ENCODE measurements at regions not wholly inside any gene's neighbourhood (a gene's known extent, or its start where the extent isn't known, plus 50 kb on each side); places are given as distances from the start of the nearest gene placed in this dataset.
"Not testable (repeated sequence)": the region's sequence is repeated elsewhere in the genome, so short reads cannot be mapped to it uniquely, and the experiment has no call there.

DNA sequence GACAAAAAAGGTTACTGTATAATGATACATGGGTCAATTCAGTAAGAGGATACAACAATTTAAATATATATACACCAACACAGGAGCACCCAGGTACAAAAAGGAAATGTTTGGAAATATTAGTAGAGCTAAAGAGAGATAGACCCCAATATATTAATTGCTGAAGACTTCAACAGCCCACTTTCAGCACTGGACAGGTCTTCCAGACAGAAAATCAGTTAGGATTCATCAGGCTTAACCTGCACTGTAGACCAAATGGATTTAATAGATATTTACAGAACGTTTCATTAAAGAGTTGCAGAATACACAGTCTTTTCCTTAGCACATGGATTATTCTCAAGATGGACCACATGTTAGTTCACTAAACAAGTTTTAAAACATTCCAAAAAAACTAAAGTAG is 845.9 kb upstream of the GBE1 start:
- H3K36me3 Mint-ChIP-seq: no peaks in the 10 kb centered on the region
- H3K4me3 Mint-ChIP-seq: no peak overlapping the region
- peaks cover 2 to 17% (median 12%) of the 10 kb centered on the region in 3 donors for H3K9me3 Mint-ChIP-seq
- no peaks in the 10 kb centered on the region for H3K27me3 Mint-ChIP-seq
- H3K27ac Mint-ChIP-seq: no peak overlapping the region
- no peaks in the 10 kb centered on the region for H3K4me1 Mint-ChIP-seq

DNA sequence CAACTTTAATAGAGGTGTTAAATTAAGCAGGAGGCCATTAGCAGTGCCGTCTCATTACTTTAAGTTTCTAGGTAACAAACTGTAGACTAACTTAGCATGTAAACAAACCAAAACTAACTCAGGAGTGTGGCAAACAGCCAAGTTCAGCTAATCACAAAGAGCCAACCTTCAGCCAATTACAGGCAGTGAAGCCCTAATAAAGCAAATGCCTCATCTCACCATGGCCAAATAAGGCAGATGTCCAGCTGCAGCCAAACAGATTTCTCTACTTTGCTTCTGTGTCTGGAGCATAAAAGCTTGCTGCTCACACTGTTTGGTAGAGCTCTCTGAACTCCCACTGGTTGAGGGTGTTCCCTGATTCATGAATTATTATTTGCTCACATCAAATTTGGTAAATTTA is 835.4 kb upstream of the GBE1 start:
- H3K27me3 Mint-ChIP-seq: no peaks in the 10 kb centered on the region
- H3K36me3 Mint-ChIP-seq: no peaks in the 10 kb centered on the region
- H3K27ac Mint-ChIP-seq: no peak overlapping the region
- H3K4me3 Mint-ChIP-seq: no peak overlapping the region
- H3K4me1 Mint-ChIP-seq: no peaks in the 10 kb centered on the region
- H3K9me3 Mint-ChIP-seq: peaks cover 2 to 16% (median 10%) of the 10 kb centered on the region in 3 donors

DNA sequence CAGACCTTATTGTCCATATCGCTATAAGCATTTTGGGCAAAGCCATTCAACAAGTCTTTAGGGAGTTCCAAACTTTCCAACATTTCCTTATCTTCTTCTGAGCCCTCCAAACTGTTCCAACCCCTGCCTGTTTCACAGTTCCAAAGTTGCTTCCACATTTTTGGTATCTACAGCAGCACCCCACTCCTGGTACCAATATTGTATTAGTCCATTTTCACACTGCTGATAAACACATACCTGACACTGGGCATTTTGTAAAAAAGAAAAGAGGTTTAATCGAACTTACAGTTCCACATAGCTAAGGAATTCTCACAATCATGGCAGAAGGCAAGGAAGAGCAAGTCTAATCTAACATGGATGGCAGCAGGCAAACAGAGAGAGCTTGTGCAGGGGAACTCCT is 834.1 kb upstream of the GBE1 start:
- H3K9me3 Mint-ChIP-seq: peaks cover 0 to 16% (median 8%) of the 10 kb centered on the region in 3 donors
- no peak overlapping the region for H3K4me3 Mint-ChIP-seq
- H3K36me3 Mint-ChIP-seq: no peaks in the 10 kb centered on the region
- H3K27me3 Mint-ChIP-seq: no peaks in the 10 kb centered on the region
- H3K4me1 Mint-ChIP-seq: no peaks in the 10 kb centered on the region
- H3K27ac Mint-ChIP-seq: no peak overlapping the region

DNA sequence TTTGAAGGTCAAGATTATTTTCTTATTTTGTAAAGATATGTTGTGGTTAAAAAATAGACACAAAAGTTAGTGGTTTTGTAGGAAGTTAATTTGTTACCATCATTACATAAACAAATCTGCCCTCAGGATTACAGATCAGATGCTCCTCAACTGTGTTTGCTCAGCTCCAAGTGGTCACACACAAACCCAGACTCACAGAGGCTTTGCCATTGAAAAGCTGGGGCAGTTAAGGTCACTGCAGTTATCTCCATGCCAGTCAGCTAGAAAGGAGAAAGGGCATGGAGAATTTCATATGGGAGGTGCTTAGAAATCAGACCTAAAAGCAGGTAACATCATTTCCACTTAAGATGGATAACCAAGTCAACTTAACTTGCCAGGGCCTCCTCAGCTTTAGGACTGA is 825.7 kb upstream of the GBE1 start:
- Mint-ChIP-seq H3K4me3 (no peak overlapping the region), H3K9me3 (peaks cover 2 to 8% (median 6%) of the 10 kb centered on the region in 3 donors), H3K4me1 (no peaks in the 10 kb centered on the region), H3K27ac (no peak overlapping the region), H3K27me3 (no peaks in the 10 kb centered on the region), H3K36me3 (no peaks in the 10 kb centered on the region)

DNA sequence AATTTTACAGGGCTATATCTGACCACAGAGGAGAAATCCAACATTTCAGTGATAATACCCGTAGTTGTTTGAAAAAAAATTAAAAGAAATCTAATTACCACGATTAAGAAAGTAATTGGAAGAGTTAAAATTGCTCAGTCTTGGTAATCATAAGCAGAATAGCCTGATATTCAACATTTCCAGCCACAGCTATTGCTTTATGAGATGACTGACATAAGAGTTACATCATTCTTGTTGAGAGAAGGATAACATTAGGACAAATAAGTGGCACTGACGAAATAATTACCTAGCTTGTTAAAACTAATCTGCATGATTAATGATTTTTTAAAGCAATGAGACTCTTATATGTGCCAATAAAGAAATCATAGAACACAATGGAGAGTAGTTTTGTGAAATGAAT is 825.0 kb upstream of the GBE1 start:
- Mint-ChIP-seq H3K27ac (no peak overlapping the region), H3K36me3 (no peaks in the 10 kb centered on the region), H3K4me1 (no peaks in the 10 kb centered on the region), H3K27me3 (no peaks in the 10 kb centered on the region), H3K9me3 (peaks cover 2 to 6% (median 5%) of the 10 kb centered on the region in 3 donors), H3K4me3 (no peak overlapping the region)

DNA sequence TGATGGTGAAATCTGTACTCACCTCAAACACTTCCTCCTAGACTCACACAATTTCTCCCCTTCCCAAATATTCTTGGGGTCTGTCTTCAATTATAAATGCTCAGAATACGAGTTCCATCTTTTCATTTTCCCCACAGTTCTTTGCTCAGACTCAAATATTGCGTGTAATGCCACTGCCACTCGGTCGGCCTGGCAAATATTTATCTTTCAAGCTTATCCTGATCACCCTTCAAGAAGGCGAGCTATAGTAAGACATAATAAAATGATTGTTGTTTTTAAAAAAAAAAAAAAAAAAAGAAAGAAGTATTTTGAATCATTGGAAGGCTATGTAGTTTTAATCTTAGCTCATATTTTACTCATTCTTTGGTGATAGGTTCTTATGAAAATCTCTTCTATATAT is 824.6 kb upstream of the GBE1 start:
- not testable (repeated sequence) for H3K4me1 Mint-ChIP-seq, H3K27me3 Mint-ChIP-seq, H3K9me3 Mint-ChIP-seq, H3K27ac Mint-ChIP-seq, H3K36me3 Mint-ChIP-seq, H3K4me3 Mint-ChIP-seq

DNA sequence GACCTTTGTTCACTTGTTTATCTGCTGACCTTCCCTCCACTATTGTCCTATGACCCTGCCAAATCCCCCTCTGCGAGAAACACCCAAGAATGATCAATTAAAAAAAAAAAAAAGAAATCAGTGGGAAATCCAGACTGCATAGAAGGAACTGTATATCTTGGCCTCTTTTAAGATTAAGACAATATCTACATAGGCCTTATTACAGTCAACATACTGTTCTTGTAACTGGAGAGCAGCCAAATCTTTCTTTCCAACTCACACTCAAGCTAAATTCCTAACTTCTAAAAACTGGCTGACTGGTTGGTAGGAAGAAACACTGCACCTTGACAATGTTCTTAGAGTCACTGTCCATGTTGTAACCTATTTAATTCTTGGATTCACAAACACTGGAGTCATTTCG is 824.1 kb upstream of the GBE1 start:
- H3K4me3 Mint-ChIP-seq, H3K27ac Mint-ChIP-seq, H3K36me3 Mint-ChIP-seq, H3K4me1 Mint-ChIP-seq, H3K27me3 Mint-ChIP-seq, H3K9me3 Mint-ChIP-seq: not testable (repeated sequence)

DNA sequence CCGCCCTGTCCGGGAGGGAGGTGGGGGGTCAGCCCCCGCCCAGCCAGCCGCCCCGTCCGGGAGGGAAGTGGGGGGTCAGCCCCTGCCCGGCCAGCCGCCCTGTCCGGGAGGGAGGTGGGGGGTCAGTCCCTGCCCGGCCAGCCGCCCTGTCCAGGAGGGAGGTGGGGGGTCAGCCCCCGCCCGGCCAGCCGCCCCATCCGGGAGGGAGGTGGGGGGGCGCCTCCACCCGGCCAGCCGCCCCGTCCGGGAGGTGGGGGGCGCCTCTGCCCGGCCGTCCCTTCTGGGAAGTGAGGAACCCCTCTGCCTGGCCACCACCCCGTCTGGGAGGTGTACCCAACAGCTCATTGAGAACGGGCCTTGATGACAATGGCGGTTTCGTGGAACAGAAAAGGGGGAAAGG is 823.4 kb upstream of the GBE1 start:
- not testable (repeated sequence) for H3K27ac Mint-ChIP-seq, H3K27me3 Mint-ChIP-seq, H3K36me3 Mint-ChIP-seq, H3K4me3 Mint-ChIP-seq, H3K4me1 Mint-ChIP-seq, H3K9me3 Mint-ChIP-seq

DNA sequence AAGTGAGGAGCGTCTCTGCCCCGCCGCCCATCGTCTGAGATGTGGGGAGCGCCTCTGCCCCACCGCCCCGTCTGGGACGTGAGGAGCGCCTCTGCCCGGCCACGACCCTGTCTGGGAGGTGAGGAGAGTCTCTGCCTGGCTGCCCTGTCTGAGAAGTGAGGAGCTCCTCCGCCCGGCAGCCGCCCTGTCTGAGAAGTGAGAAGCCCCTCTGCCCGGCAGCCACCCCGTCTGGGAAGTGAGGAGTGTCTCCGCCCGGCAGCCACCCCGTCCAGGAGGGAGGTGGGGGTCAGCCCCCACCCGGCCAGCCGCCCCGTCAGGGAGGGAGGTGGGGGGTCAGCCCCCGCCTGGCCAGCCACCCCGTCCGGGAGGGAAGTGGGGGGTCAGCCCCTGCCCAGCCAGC is 823.0 kb upstream of the GBE1 start:
- not testable (repeated sequence) for H3K4me1 Mint-ChIP-seq, H3K27ac Mint-ChIP-seq, H3K36me3 Mint-ChIP-seq, H3K4me3 Mint-ChIP-seq, H3K9me3 Mint-ChIP-seq, H3K27me3 Mint-ChIP-seq

DNA sequence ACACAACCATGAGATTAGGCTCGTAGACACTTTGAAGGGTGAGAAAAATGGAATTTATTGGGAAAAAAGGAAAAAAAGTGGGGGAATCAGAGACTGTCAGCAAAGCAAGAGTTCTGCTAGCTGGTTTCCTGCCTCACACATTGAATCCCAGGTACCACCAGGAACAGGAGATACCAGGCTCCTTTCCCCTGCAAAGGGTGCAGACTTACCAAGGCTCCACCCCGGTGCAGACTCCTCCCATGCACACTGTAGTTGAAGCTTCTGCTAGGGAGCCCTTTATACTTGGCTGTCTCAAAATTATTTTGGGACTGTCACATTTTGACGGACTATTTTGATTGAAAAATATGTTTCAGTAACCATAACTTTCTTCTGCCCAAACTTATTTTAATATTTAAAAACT is 819.9 kb upstream of the GBE1 start:
- H3K9me3 Mint-ChIP-seq: peaks cover 2 to 4% (median 2%) of the 10 kb centered on the region in 3 donors
- no peak overlapping the region for H3K4me3 Mint-ChIP-seq
- no peaks in the 10 kb centered on the region for H3K36me3 Mint-ChIP-seq
- H3K27me3 Mint-ChIP-seq: no peaks in the 10 kb centered on the region
- no peak overlapping the region for H3K27ac Mint-ChIP-seq
- H3K4me1 Mint-ChIP-seq: no peaks in the 10 kb centered on the region

DNA sequence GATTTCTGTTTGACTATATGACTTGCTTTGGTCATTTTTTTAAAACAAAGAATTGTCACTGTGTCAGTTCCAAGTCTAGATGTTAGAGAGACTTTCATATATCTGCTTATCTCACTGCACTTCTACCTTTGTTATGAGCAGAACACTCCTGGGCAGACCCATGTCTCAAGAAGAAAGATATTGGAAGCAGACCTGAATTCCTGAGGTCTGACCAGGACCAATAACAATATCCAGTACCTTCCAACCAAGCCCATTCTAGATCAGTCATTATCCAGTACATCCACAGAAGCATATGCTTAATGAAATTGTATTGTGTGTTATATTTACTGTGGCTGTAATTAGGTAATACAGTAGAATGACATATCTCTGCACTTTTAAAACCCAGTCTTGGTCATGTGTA is 811.3 kb upstream of the GBE1 start:
- Mint-ChIP-seq H3K27ac (no peak overlapping the region), H3K36me3 (no peaks in the 10 kb centered on the region), H3K9me3 (peaks cover 1 to 5% (median 2%) of the 10 kb centered on the region in 3 donors), H3K4me1 (no peaks in the 10 kb centered on the region), H3K4me3 (no peak overlapping the region), H3K27me3 (no peaks in the 10 kb centered on the region)

DNA sequence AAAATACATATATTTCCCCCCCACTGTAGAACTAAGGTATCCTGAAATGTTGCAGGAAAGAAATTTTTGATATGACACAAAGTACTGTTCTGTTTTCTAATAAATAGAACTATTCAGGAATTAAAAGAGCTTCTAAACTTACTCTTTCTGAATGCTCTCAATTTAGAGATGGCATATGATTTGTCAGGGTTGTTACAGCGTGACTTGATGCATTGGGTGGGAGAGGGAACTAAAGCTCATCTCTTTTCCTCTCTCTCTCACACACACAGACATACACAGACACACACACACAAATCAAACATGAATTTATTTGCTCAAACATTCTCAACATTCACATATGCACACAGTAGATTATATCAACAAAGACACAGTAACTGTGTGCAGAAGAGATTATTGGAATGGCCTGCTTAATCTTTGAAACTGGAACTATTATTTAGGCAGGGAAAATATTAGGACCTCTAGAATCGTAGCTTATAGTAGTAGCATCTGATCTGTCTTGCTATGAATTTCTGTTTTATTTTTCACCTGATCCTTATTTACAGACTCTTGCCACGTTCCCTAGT is 807.4 kb upstream of the GBE1 start:
- no peaks in the 10 kb centered on the region for H3K27me3 Mint-ChIP-seq
- H3K4me1 Mint-ChIP-seq: no peaks in the 10 kb centered on the region
- H3K4me3 Mint-ChIP-seq: no peak overlapping the region
- no peaks in the 10 kb centered on the region for H3K36me3 Mint-ChIP-seq
- H3K9me3 Mint-ChIP-seq: peaks cover 0 to 5% (median 0%) of the 10 kb centered on the region in 3 donors
- no peak overlapping the region for H3K27ac Mint-ChIP-seq

DNA sequence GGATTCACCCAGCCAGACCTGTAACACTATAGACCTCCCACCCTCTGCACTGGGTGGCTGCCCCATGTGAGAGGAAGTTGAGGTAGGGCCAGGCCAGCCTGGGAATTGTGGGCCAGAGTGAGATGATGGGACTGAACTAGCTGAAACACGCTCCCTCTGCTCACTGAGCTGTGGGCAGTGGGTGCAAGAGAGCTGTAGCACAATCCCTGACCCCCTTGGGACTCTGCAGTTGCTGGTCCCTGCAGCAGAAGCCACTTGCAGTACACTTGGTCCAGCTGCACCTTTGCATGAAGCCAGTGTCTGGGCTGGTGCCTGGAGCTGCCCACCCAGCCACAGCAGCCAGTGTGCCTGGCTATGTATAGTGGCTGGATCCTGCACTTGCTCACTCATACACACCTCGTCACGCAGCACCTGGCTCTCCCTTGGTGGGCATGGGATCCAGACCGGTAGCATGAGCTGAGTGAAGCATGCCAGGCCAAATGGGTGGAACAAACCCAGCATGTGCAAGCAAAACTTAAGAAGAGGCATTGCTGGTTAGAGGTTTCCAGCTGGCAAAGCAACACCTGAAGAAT is 805.7 kb upstream of the GBE1 start:
- no peaks in the 10 kb centered on the region for H3K27me3 Mint-ChIP-seq
- H3K27ac Mint-ChIP-seq: no peak overlapping the region
- no peaks in the 10 kb centered on the region for H3K36me3 Mint-ChIP-seq
- H3K9me3 Mint-ChIP-seq: peaks cover 0 to 2% (median 0%) of the 10 kb centered on the region in 3 donors
- no peak overlapping the region for H3K4me3 Mint-ChIP-seq
- no peaks in the 10 kb centered on the region for H3K4me1 Mint-ChIP-seq

DNA sequence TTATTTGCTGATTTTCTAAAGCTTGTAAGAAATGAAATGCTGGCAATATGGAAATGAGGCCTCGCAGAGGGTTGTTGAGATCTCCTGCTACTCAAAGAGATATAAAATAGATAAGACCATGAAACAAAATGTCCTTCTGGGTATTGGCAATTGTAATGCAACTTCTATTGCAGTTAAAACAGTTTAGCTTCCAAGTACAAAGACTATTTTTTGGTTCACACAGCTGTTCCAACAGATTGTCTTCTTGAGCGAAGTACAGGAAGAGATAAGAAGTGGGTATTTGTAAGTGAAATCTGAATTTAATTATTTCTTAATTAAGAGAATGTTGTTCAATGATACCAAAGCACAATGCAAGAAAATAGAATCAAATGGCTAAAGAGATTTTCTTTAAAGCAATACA is 801.5 kb upstream of the GBE1 start:
- H3K27me3 Mint-ChIP-seq: no peaks in the 10 kb centered on the region
- no peak overlapping the region for H3K4me3 Mint-ChIP-seq
- peaks cover 0 to 4% (median 2%) of the 10 kb centered on the region in 3 donors for H3K9me3 Mint-ChIP-seq
- no peaks in the 10 kb centered on the region for H3K4me1 Mint-ChIP-seq
- no peaks in the 10 kb centered on the region for H3K36me3 Mint-ChIP-seq
- no peak overlapping the region for H3K27ac Mint-ChIP-seq

DNA sequence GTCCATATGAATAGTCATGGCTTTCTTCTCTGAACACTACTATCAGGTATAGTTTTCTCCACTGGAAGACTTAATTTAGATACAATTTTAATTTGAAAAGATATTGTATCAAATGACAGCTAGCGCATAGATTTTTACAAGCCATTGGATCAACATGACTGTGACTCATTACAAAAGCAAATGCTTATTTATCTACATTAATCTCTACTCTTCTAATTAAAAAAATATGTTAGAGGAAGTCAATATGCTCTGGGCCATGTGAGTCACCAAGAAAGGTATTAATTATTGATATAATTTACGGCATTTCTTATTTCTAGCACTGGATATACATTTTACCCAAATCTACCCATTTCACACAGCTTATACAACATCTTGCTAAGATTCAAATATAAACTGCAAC is 800.3 kb upstream of the GBE1 start:
- no peak overlapping the region for H3K4me3 Mint-ChIP-seq
- no peaks in the 10 kb centered on the region for H3K27me3 Mint-ChIP-seq
- H3K36me3 Mint-ChIP-seq: no peaks in the 10 kb centered on the region
- no peaks in the 10 kb centered on the region for H3K4me1 Mint-ChIP-seq
- H3K9me3 Mint-ChIP-seq: peaks cover 0 to 4% (median 2%) of the 10 kb centered on the region in 3 donors
- no peak overlapping the region for H3K27ac Mint-ChIP-seq

DNA sequence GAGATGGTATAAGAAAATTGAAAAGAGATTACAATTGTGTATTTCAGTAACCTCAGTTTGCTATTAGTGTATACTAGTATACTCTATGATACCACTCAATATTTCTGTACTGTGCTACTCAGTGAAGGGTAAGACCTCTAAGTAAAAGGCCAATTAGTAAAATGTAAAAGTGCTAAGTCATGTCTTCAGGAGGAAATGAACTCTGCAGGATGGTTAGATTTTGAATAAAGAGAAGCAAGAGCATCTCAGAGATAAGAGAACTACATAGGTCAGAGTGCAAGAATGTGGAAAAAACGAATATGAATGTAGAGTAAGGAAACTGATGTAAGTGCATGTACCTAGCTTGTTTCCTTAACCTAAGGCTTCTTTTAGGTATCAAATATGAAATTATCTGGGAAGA is 796.6 kb upstream of the GBE1 start:
- no peak overlapping the region for H3K4me3 Mint-ChIP-seq
- no peaks in the 10 kb centered on the region for H3K27me3 Mint-ChIP-seq
- no peaks in the 10 kb centered on the region for H3K36me3 Mint-ChIP-seq
- H3K9me3 Mint-ChIP-seq: peaks cover 0 to 6% (median 2%) of the 10 kb centered on the region in 3 donors
- H3K4me1 Mint-ChIP-seq: no peaks in the 10 kb centered on the region
- H3K27ac Mint-ChIP-seq: no peak overlapping the region

DNA sequence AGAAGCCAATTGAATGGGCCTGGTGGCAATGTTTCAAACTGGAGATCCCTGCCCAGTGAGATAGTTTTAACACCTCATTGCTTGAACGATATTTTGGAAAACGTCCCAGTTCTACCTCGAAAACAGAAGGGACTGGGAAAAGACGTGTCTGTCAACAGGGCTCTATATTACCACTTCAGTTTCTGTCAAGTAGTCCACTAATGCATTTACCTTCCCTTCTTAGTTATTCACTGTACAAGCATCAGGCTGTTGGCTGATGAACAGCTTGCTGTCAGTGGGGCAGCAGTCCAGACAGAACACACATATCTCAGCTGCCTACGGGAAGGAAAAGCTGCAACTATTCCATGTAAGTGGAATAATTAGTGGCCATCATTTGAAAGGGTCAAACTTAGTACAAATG is 794.7 kb upstream of the GBE1 start:
- Mint-ChIP-seq H3K4me3 (no peak overlapping the region), H3K36me3 (no peaks in the 10 kb centered on the region)

More for the DNA sequence above, 794.7 kb upstream of the GBE1 start:
- Mint-ChIP-seq H3K9me3 (peaks cover 4 to 8% (median 8%) of the 10 kb centered on the region in 3 donors), H3K4me1 (no peaks in the 10 kb centered on the region), H3K27ac (no peak overlapping the region), H3K27me3 (no peaks in the 10 kb centered on the region)
